ENCODE measurements at regions not wholly inside any gene's neighbourhood (a gene's known extent, or its start where the extent isn't known, plus 50 kb on each side); places are given as distances from the start of the nearest gene placed in this dataset.

DNA sequence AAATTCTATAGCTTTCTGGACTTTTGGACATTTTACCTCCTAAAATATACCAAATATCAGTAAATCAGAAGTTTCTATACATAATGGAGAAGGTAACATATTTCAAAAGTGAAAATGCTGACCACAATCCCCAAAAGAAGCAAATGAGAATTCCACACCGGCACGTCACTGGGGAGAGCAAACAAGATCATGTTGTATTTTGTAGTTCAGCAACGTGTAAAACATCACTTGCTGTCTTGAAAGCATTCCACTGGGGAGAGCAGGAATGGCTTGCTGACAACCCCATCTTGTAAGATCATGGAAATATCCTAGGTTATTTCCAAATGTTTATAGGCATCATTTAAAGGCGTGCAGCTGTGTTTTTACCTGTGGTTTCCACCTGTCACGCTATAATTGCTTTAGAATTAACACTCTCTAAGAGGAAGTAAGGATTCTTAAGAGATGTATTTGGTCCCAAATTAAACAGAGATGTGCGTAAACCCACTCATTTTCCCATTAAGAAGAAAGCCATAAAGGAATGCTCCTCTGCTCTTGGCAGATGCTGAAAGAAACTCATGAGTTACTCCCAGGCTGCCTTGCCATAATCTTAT, 397.1 kb upstream of the POT1 start:
- TF ChIP-seq EZH2 (IDR thresholded peaks at IDR 0.05; ENCODE audit: borderline replicate concordance, low read length) = no peak
- TF ChIP-seq, protein P1, sequence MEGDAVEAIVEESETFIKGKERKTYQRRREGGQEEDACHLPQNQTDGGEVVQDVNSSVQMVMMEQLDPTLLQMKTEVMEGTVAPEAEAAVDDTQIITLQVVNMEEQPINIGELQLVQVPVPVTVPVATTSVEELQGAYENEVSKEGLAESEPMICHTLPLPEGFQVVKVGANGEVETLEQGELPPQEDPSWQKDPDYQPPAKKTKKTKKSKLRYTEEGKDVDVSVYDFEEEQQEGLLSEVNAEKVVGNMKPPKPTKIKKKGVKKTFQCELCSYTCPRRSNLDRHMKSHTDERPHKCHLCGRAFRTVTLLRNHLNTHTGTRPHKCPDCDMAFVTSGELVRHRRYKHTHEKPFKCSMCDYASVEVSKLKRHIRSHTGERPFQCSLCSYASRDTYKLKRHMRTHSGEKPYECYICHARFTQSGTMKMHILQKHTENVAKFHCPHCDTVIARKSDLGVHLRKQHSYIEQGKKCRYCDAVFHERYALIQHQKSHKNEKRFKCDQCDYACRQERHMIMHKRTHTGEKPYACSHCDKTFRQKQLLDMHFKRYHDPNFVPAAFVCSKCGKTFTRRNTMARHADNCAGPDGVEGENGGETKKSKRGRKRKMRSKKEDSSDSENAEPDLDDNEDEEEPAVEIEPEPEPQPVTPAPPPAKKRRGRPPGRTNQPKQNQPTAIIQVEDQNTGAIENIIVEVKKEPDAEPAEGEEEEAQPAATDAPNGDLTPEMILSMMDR (conservative IDR thresholded peaks at IDR 0.05 in 1 of 2, IDR thresholded peaks at IDR 0.05 in 1 of 2; ENCODE audit: extremely low read depth in 1 of 2, insufficient read depth in 1 of 2, low read depth in 1 of 2, low read length in 2 of 2) = no peak
